ENCODE measurements at regions not wholly inside any gene's neighbourhood (a gene's known extent, or its start where the extent isn't known, plus 50 kb on each side); places are given as distances from the start of the nearest gene placed in this dataset.

GRCh38 chr15:39144613-39145499 is 436.0 kb upstream of the THBS1 start:
- H3K27me3 Mint-ChIP-seq (ENCODE audit: low read depth in 3 of 3) = peaks cover 0 to 2% (median 0%) of the 10 kb centered on the region in 3 donors
- H3K4me3 Mint-ChIP-seq = no peak overlapping the region
- intact Hi-C loops (cut with micrococcal nuclease) = no loop called here
- Histone ChIP-seq H3K4me2 (replicated peaks; ENCODE audit: extremely low read depth, low read length, poor library complexity, severe bottlenecking) (no peak overlapping the region), H3K4me1 (ENCODE audit: control insufficient read depth in 1 of 2, insufficient read depth in 2 of 2, low read length in 2 of 2) (no peaks in the 10 kb centered on the region), H4K20me1 (ENCODE audit: insufficient read depth, low read length) (no peaks in the 10 kb centered on the region), H2AFZ (ENCODE audit: insufficient read depth, low read depth, low read length, poor library complexity, severe bottlenecking) (no peak overlapping the region), H3K9ac (ENCODE audit: insufficient read depth, low read length, poor library complexity, severe bottlenecking) (no peak overlapping the region), H3K27me3 (ENCODE audit: control insufficient read depth in 2 of 2, insufficient read depth in 2 of 2, low read length in 2 of 2) (no peaks in the 10 kb centered on the region), H3K36me3 (replicated peaks in 1 of 2; ENCODE audit: control insufficient read depth in 1 of 2, insufficient read depth in 2 of 2, low read length in 2 of 2) (no peaks in the 10 kb centered on the region), H3K4me3 (replicated peaks in 1 of 3; ENCODE audit: low read depth in 2 of 3, low read length in 3 of 3) (no peak overlapping the region), H3K9me3 (replicated peaks in 1 of 2; ENCODE audit: control insufficient read depth in 1 of 2, insufficient read depth in 1 of 2, low read length in 2 of 2) (no peaks in the 10 kb centered on the region), H3K27ac (ENCODE audit: low read depth in 1 of 2, low read length in 2 of 2) (no peak overlapping the region), H3K79me2 (ENCODE audit: insufficient read depth, low read length) (no peaks in the 10 kb centered on the region)
- H3K9me3 Mint-ChIP-seq = peaks cover 0 to 2% (median 0%) of the 10 kb centered on the region in 7 donors
- no CpG with 5 or more reads among the region's 2 CpGs for WGBS (ENCODE audit: insufficient coverage)
- no peak for DNase-seq
- no peak for TF ChIP-seq CTCF (IDR thresholded peaks at IDR 0.05)
- no peak overlapping the region for H3K27ac Mint-ChIP-seq
- H3K36me3 Mint-ChIP-seq = no peaks in the 10 kb centered on the region
- H3K4me1 Mint-ChIP-seq = no peaks in the 10 kb centered on the region

GRCh38 chr15:39145854-39146625 is 434.8 kb upstream of the THBS1 start:
- Histone ChIP-seq H4K20me1 (ENCODE audit: insufficient read depth, low read length) (no peaks in the 10 kb centered on the region), H3K27me3 (ENCODE audit: control insufficient read depth in 2 of 2, insufficient read depth in 2 of 2, low read length in 2 of 2) (no peaks in the 10 kb centered on the region), H3K4me1 (ENCODE audit: control insufficient read depth in 1 of 2, insufficient read depth in 2 of 2, low read length in 2 of 2) (no peaks in the 10 kb centered on the region), H3K27ac (ENCODE audit: low read depth in 1 of 2, low read length in 2 of 2) (no peak overlapping the region), H3K4me3 (replicated peaks in 1 of 3; ENCODE audit: low read depth in 2 of 3, low read length in 3 of 3) (no peak overlapping the region), H3K9me3 (replicated peaks in 1 of 2; ENCODE audit: control insufficient read depth in 1 of 2, insufficient read depth in 1 of 2, low read length in 2 of 2) (no peaks in the 10 kb centered on the region), H2AFZ (ENCODE audit: insufficient read depth, low read depth, low read length, poor library complexity, severe bottlenecking) (no peak overlapping the region), H3K36me3 (replicated peaks in 1 of 2; ENCODE audit: control insufficient read depth in 1 of 2, insufficient read depth in 2 of 2, low read length in 2 of 2) (no peaks in the 10 kb centered on the region), H3K4me2 (replicated peaks; ENCODE audit: extremely low read depth, low read length, poor library complexity, severe bottlenecking) (no peak overlapping the region), H3K9ac (ENCODE audit: insufficient read depth, low read length, poor library complexity, severe bottlenecking) (no peak overlapping the region), H3K79me2 (ENCODE audit: insufficient read depth, low read length) (no peaks in the 10 kb centered on the region)
- no CpG with 5 or more reads among the region's 2 CpGs for WGBS (ENCODE audit: insufficient coverage)
- Mint-ChIP-seq H3K9me3 (peaks cover 0 to 2% (median 0%) of the 10 kb centered on the region in 7 donors), H3K36me3 (no peaks in the 10 kb centered on the region), H3K27me3 (ENCODE audit: low read depth in 3 of 3) (peaks cover 0 to 1% (median under 1%) of the 10 kb centered on the region in 3 donors), H3K4me1 (no peaks in the 10 kb centered on the region), H3K4me3 (no peak overlapping the region), H3K27ac (no peak overlapping the region)
- intact Hi-C loops (cut with micrococcal nuclease) = no loop called here
- no peak for TF ChIP-seq CTCF (IDR thresholded peaks at IDR 0.05)
- no peak for DNase-seq
